ENCODE measurements at regions not wholly inside any gene's neighbourhood (a gene's known extent, or its start where the extent isn't known, plus 50 kb on each side); places are given as distances from the start of the nearest gene placed in this dataset.

DNA sequence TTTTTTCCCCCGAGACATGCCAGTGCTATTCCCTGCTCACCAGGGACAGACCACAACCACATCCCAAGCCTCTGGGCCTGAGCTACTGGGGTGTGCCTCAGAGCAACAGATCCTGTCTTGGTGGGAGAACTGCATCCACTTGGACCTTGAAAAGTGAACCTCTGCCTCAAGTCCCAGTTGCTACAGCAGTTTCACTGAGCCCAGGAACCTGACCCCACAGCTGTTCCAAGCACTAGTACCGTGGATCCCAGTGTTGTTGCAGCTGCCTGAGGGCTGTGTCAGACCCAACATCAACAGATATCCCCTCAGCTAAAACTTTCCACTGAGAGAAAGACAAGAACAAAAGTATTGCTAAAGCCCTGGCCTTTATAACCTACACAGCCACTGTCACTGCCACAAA lies 373.0 kb downstream of the PLPP3 start:
- TF ChIP-seq, protein P1, sequence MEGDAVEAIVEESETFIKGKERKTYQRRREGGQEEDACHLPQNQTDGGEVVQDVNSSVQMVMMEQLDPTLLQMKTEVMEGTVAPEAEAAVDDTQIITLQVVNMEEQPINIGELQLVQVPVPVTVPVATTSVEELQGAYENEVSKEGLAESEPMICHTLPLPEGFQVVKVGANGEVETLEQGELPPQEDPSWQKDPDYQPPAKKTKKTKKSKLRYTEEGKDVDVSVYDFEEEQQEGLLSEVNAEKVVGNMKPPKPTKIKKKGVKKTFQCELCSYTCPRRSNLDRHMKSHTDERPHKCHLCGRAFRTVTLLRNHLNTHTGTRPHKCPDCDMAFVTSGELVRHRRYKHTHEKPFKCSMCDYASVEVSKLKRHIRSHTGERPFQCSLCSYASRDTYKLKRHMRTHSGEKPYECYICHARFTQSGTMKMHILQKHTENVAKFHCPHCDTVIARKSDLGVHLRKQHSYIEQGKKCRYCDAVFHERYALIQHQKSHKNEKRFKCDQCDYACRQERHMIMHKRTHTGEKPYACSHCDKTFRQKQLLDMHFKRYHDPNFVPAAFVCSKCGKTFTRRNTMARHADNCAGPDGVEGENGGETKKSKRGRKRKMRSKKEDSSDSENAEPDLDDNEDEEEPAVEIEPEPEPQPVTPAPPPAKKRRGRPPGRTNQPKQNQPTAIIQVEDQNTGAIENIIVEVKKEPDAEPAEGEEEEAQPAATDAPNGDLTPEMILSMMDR (conservative IDR thresholded peaks at IDR 0.05 in 1 of 2, IDR thresholded peaks at IDR 0.05 in 1 of 2; ENCODE audit: low read depth in 1 of 2, low read length in 2 of 2) = no peak
- no peak for TF ChIP-seq EZH2 (IDR thresholded peaks at IDR 0.05; ENCODE audit: low read length, missing control alignments)
